ENCODE measurements at regions not wholly inside any gene's neighbourhood (a gene's known extent, or its start where the extent isn't known, plus 50 kb on each side); places are given as distances from the start of the nearest gene placed in this dataset.

- DNase-seq (ENCODE audit: low read depth) (no peak), FAIRE-seq (no peak)
- H3K27me3 ChIP-seq (ENCODE audit: control insufficient read depth, insufficient read depth, low read length), result no peaks in the 10 kb centered on the region
- no peak overlapping the region for H3K4me3 ChIP-seq (ENCODE audit: low read depth, low read length)
- TF ChIP-seq CTCF (IDR thresholded peaks at IDR 0.05; ENCODE audit: insufficient read depth, low read length, severe bottlenecking), result no peak
- no peaks in the 10 kb centered on the region for H3K36me3 ChIP-seq (ENCODE audit: control insufficient read depth, insufficient read depth, low read length)
Observed at GRCh38 chr3:14331251-14331650, 71.2 kb upstream of the SLC6A6 start.

- FAIRE-seq, result no peak
- no peak for TF ChIP-seq CTCF (IDR thresholded peaks at IDR 0.05; ENCODE audit: insufficient read depth, low read length, severe bottlenecking)
- Histone ChIP-seq H3K27me3 (ENCODE audit: control insufficient read depth, insufficient read depth, low read length) (no peaks in the 10 kb centered on the region), H3K36me3 (ENCODE audit: control insufficient read depth, insufficient read depth, low read length) (no peaks in the 10 kb centered on the region), H3K4me3 (ENCODE audit: low read depth, low read length) (no peak overlapping the region)
- no peak for DNase-seq (ENCODE audit: low read depth)
Observed at GRCh38 chr3:14332392-14332791, 70.0 kb upstream of the SLC6A6 start.

- Histone ChIP-seq H3K36me3 (ENCODE audit: control insufficient read depth, insufficient read depth, low read length) (no peaks in the 10 kb centered on the region), H3K27me3 (ENCODE audit: control insufficient read depth, insufficient read depth, low read length) (no peaks in the 10 kb centered on the region), H3K4me3 (ENCODE audit: low read depth, low read length) (no peak overlapping the region)
- no peak for DNase-seq (ENCODE audit: low read depth)
- no peak for FAIRE-seq
- TF ChIP-seq CTCF (IDR thresholded peaks at IDR 0.05; ENCODE audit: insufficient read depth, low read length, severe bottlenecking), result no peak
Observed at GRCh38 chr3:14333215-14333614, 69.2 kb upstream of the SLC6A6 start.

- H3K4me3 ChIP-seq (ENCODE audit: low read depth, low read length), result no peak overlapping the region
- no peak for FAIRE-seq
- H3K36me3 ChIP-seq (ENCODE audit: control insufficient read depth, insufficient read depth, low read length), result no peaks in the 10 kb centered on the region
- DNase-seq (ENCODE audit: low read depth), result no peak
- no peak for TF ChIP-seq CTCF (IDR thresholded peaks at IDR 0.05; ENCODE audit: insufficient read depth, low read length, severe bottlenecking)
- H3K27me3 ChIP-seq (ENCODE audit: control insufficient read depth, insufficient read depth, low read length), result no peaks in the 10 kb centered on the region
Observed at GRCh38 chr3:14333621-14334020, 68.8 kb upstream of the SLC6A6 start.

GRCh38 chr3:14334136-14334535 is 68.3 kb upstream of the SLC6A6 start:
- DNase-seq (ENCODE audit: low read depth) (no peak), FAIRE-seq (no peak)
- no peaks in the 10 kb centered on the region for H3K36me3 ChIP-seq (ENCODE audit: control insufficient read depth, insufficient read depth, low read length)
- TF ChIP-seq CTCF (IDR thresholded peaks at IDR 0.05; ENCODE audit: insufficient read depth, low read length, severe bottlenecking), result no peak
- H3K27me3 ChIP-seq (ENCODE audit: control insufficient read depth, insufficient read depth, low read length), result no peaks in the 10 kb centered on the region
- H3K4me3 ChIP-seq (ENCODE audit: low read depth, low read length), result no peak overlapping the region

GRCh38 chr3:14334936-14335335 is 67.5 kb upstream of the SLC6A6 start:
- no peak for TF ChIP-seq CTCF (IDR thresholded peaks at IDR 0.05; ENCODE audit: insufficient read depth, low read length, severe bottlenecking)
- FAIRE-seq, result no peak

More at GRCh38 chr3:14334936-14335335, 67.5 kb upstream of the SLC6A6 start:
- Histone ChIP-seq H3K36me3 (ENCODE audit: control insufficient read depth, insufficient read depth, low read length) (no peaks in the 10 kb centered on the region), H3K27me3 (ENCODE audit: control insufficient read depth, insufficient read depth, low read length) (no peaks in the 10 kb centered on the region), H3K4me3 (ENCODE audit: low read depth, low read length) (no peak overlapping the region)
- no peak for DNase-seq (ENCODE audit: low read depth)
